SK-N-SH (cell line): ENCODE measurements at regions not wholly inside any gene's neighbourhood (a gene's known extent, or its start where the extent isn't known, plus 50 kb on each side); places are given as distances from the start of the nearest gene placed in this dataset.

Experiments
- CTCF ChIA-PET: fragments of 300-600, 350-600 bp; formaldehyde crosslinking; extraction: SDS; loops from one replicate; lab custom pipeline; 2021; lab: Yijun Ruan, JAX
- POLR2A ChIA-PET: fragments of 350-600 bp; sonication (Branson Sonifier 250); formaldehyde crosslinking; extraction: SDS; loops from one replicate; lab custom pipeline; 2020; ENCODE audit warnings: antibody characterized with exemption, inconsistent platforms; lab: Yijun Ruan, JAX
- DNase-seq: peaks from one replicate; pipeline ENCODE4 v3.0.0; 2012
- H2AFZ ChIP-seq: fragments of 200-600 bp; sonication (generic); 2 replicates; pipeline ENCODE4 v1.8.1; 2016; ENCODE audit warnings: antibody characterized with exemption, mild to moderate bottlenecking, low read depth
- H3F3A ChIP-seq: fragments of 200-600 bp; sonication (generic); replicated peaks from 2 replicates; pipeline ENCODE3; 2016; ENCODE audit warnings: antibody characterized with exemption, mild to moderate bottlenecking; ENCODE audit not compliant: insufficient read depth
- H3K27ac ChIP-seq, 2 experiments: fragments of 200-500 bp in 1 of 2; fragments of 200-600 bp in 1 of 2; sonication (Bioruptor generic) in 1 of 2; sonication (generic), shearing (Covaris generic) in 1 of 2; 2 replicates each; pipeline versions ENCODE4 v1.5.1 to v1.6.1; 2014 to 2016; ENCODE audit warnings: low read depth in 2 of 2, inconsistent platforms in 1 of 2, low read length in 1 of 2, mild to moderate bottlenecking in 1 of 2, mixed read lengths in 1 of 2
- H3K27me3 ChIP-seq: fragments of 200-600 bp; sonication (generic), shearing (Covaris generic); 2 replicates; pipeline ENCODE4 v1.6.1; 2016; ENCODE audit warnings: mixed run types; ENCODE audit not compliant: insufficient read depth
- H3K36me3 ChIP-seq, 2 experiments: fragments of 200-500 bp in 1 of 2; fragments of 200-600 bp in 1 of 2; sonication (Bioruptor generic) in 1 of 2; sonication (generic) in 1 of 2; replicated peaks in 1 of 2; 2 replicates each; pipeline versions ENCODE3 to v1.5.1; 2014 to 2016; ENCODE audit warnings: low read length in 1 of 2, mild to moderate bottlenecking in 1 of 2; ENCODE audit not compliant: insufficient read depth in 2 of 2, control insufficient read depth in 1 of 2
- H3K4me1 ChIP-seq, 2 experiments: fragments of 200-500 bp in 1 of 2; fragments of 200-600 bp in 1 of 2; sonication (Bioruptor generic) in 1 of 2; sonication (generic), shearing (Covaris generic) in 1 of 2; 2 replicates each; pipeline versions ENCODE4 v1.5.1 to v1.6.1; 2014 to 2016; ENCODE audit warnings: low read depth in 1 of 2, low read length in 1 of 2, mixed run types in 1 of 2; ENCODE audit not compliant: insufficient read depth in 2 of 2, control insufficient read depth in 1 of 2
- H3K4me2 ChIP-seq: fragments of 200-600 bp; sonication (generic), shearing (Covaris generic); 2 replicates; pipeline ENCODE4 v1.6.1; 2017; ENCODE audit warnings: mixed run types
- H3K4me3 ChIP-seq, 2 experiments: fragments of 200-500 bp in 1 of 2; fragments of 200-600 bp in 1 of 2; sonication (Bioruptor generic) in 1 of 2; sonication (generic), shearing (Covaris generic) in 1 of 2; 2 replicates each; pipeline versions ENCODE4 v1.5.1 to v1.8.1; 2014 to 2016; ENCODE audit warnings: low read depth in 2 of 2, inconsistent platforms in 1 of 2, low read length in 1 of 2, mild to moderate bottlenecking in 1 of 2, mixed read lengths in 1 of 2, moderate library complexity in 1 of 2
- H3K79me2 ChIP-seq: fragments of 200-600 bp; sonication (generic); 2 replicates; pipeline ENCODE4 v1.8.1; 2017; ENCODE audit warnings: mild to moderate bottlenecking; ENCODE audit not compliant: insufficient read depth
- H3K9ac ChIP-seq: fragments of 200-600 bp; sonication (generic); 2 replicates; pipeline ENCODE4 v1.6.1; 2017; ENCODE audit warnings: mixed run types
- H3K9me2 ChIP-seq: fragments of 200-600 bp; sonication (generic); 2 replicates; pipeline ENCODE4 v1.6.1; 2017; ENCODE audit warnings: mixed run types
- H3K9me3 ChIP-seq: fragments of 200-600 bp; sonication (generic); 2 replicates; pipeline ENCODE4 v1.6.1; 2017; ENCODE audit warnings: mixed run types, mild to moderate bottlenecking, moderate library complexity
- H4K20me1 ChIP-seq: fragments of 200-600 bp; sonication (generic); 2 replicates; pipeline ENCODE4 v1.6.1; 2017; ENCODE audit warnings: mild to moderate bottlenecking, mixed run types; ENCODE audit not compliant: insufficient read depth
- CHD2 ChIP-seq: fragments of 150-350 bp; IDR thresholded peaks from 2 replicates; pipeline ENCODE4 v1.6.1; 2018; ENCODE audit warnings: low read length; ENCODE audit not compliant: partially characterized antibody
- EP300 ChIP-seq, 2 experiments: IDR thresholded peaks; 2 replicates each; pipeline versions ENCODE4 v1.4.0 to v1.6.1; 2012; ENCODE audit warnings: borderline replicate concordance in 1 of 2, low read depth in 1 of 2, low read length in 1 of 2
- FOSL2 ChIP-seq: IDR thresholded peaks from 2 replicates; pipeline ENCODE4 v1.4.0; 2012; ENCODE audit warnings: low read depth, mild to moderate bottlenecking, moderate library complexity, borderline replicate concordance
- FOXJ3 ChIP-seq: sonication (generic); formaldehyde crosslinking; IDR thresholded peaks from 2 replicates; pipeline ENCODE4 v1.5.1; 2020; ENCODE audit warnings: mild to moderate bottlenecking, missing genetic modification reagents
- GABPA ChIP-seq: IDR thresholded peaks from 2 replicates; pipeline ENCODE4 v1.4.0; 2012; ENCODE audit warnings: low read depth, mild to moderate bottlenecking
- GATA2 ChIP-seq: sonication (generic); formaldehyde crosslinking; IDR thresholded peaks from 2 replicates; pipeline ENCODE4 v1.5.0; 2020; ENCODE audit warnings: mild to moderate bottlenecking, missing genetic modification reagents
- MEF2A ChIP-seq: IDR thresholded peaks from 2 replicates; pipeline ENCODE4 v1.4.0; 2012; ENCODE audit warnings: low read depth, borderline replicate concordance
- MXI1 ChIP-seq: IDR thresholded peaks from 2 replicates; pipeline ENCODE4 v1.6.1; 2012; ENCODE audit warnings: mild to moderate bottlenecking, low read depth, low read length, improper control_type of control experiment
- NFIC ChIP-seq: IDR thresholded peaks from 2 replicates; pipeline ENCODE4 v1.4.0; 2012; ENCODE audit warnings: borderline replicate concordance
- NRF1 ChIP-seq: IDR thresholded peaks from 2 replicates; pipeline ENCODE4 v1.6.1; 2012; ENCODE audit warnings: low read depth, mild to moderate bottlenecking, low read length
- RAD21 ChIP-seq: IDR thresholded peaks from 2 replicates; pipeline ENCODE4 v1.6.1; 2012; ENCODE audit warnings: mild to moderate bottlenecking, low read length
- RCOR1 ChIP-seq: fragments of 150-350 bp; IDR thresholded peaks from 2 replicates; pipeline ENCODE4 v1.6.1; 2017; ENCODE audit warnings: antibody characterized with exemption, low read length
- RFX5 ChIP-seq: IDR thresholded peaks from 2 replicates; pipeline ENCODE4 v1.6.1; 2012; ENCODE audit warnings: mild to moderate bottlenecking, improper control_type of control experiment, low read length
- RXRA ChIP-seq: IDR thresholded peaks from 2 replicates; pipeline ENCODE4 v1.4.0; 2012; ENCODE audit warnings: low read depth, mild to moderate bottlenecking, borderline replicate concordance
- SIN3A ChIP-seq: IDR thresholded peaks from 2 replicates; pipeline ENCODE4 v1.6.1; 2012; ENCODE audit warnings: low read depth, mild to moderate bottlenecking, low read length, moderate library complexity, borderline replicate concordance
- SMC3 ChIP-seq: IDR thresholded peaks from 2 replicates; pipeline ENCODE4 v1.6.1; 2012; ENCODE audit warnings: low read depth, low read length, improper control_type of control experiment
- TAF1 ChIP-seq: IDR thresholded peaks from 2 replicates; pipeline ENCODE4 v1.6.1; 2012; ENCODE audit warnings: low read depth, mild to moderate bottlenecking, low read length, moderate library complexity, borderline replicate concordance
- TCF12 ChIP-seq: IDR thresholded peaks from 2 replicates; pipeline ENCODE4 v1.4.0; 2012
- TEAD4 ChIP-seq: IDR thresholded peaks from 2 replicates; pipeline ENCODE4 v1.4.0; 2012; ENCODE audit warnings: mild to moderate bottlenecking, borderline replicate concordance; ENCODE audit not compliant: insufficient read depth
- YY1 ChIP-seq: IDR thresholded peaks from 2 replicates; pipeline ENCODE4 v1.4.0; 2012; ENCODE audit warnings: low read depth, mild to moderate bottlenecking
- WGBS: methylation state at CpG from one replicate; pipeline ENCODE4 v1.1.6; 2017; ENCODE audit warnings: low lambda C conversion rate; 5-methylcytosine and 5-hydroxymethylcytosine counted together
- TF ChIP-seq, protein P1 (sequence below): IDR thresholded peaks from 2 replicates; pipeline ENCODE4 v1.4.0; 2012; ENCODE audit warnings: low read depth
- TF ChIP-seq, protein P2 (sequence below): IDR thresholded peaks from 2 replicates; pipeline ENCODE4; 2012
- TF ChIP-seq, protein P3 (sequence below): fragments of 200-600 bp; sonication (generic); IDR thresholded peaks from 2 replicates; pipeline ENCODE4 v1.6.1; 2017; ENCODE audit warnings: antibody characterized with exemption, mild to moderate bottlenecking, moderate library complexity

DNA sequence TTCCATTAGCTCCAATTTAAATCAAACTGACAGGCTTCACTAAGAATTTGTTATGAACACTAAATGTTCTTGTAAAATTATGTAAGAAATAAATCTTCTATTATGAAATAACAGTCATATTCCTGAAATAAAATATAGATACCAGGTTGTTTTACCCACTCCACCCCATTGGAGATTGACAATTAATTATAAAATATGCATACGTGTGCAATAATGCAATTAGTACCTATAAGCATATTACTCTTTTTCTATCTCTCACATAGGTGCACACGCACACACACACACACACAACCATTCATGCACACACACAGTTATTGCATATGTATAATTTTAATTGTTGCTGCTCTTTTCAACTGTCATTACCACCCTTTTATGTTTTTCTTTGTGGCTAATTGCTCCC is 395.7 kb downstream of the SLITRK5 start:
- H3K36me3 ChIP-seq: no peaks in the 10 kb centered on the region
- no peaks in the 10 kb centered on the region for H3K9me2 ChIP-seq
- no peak overlapping the region for H3K27ac ChIP-seq
- no peak overlapping the region for H2AFZ ChIP-seq
- 31% methylated on average over 2 of the region's 2 CpGs for WGBS
- ChIA-PET CTCF (no interaction called here), POLR2A (no interaction called here)
- H3K27me3 ChIP-seq: no peaks in the 10 kb centered on the region
- no peaks in the 10 kb centered on the region for H3K9me3 ChIP-seq
- no peak for TF ChIP-seq SMC3
- no peak for TF ChIP-seq TCF12
- TF ChIP-seq, protein P1, sequence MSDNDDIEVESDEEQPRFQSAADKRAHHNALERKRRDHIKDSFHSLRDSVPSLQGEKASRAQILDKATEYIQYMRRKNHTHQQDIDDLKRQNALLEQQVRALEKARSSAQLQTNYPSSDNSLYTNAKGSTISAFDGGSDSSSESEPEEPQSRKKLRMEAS: no peak
- TF ChIP-seq RFX5: no peak
- TF ChIP-seq EP300 (IDR thresholded peaks at IDR 0.05; ENCODE audit: borderline replicate concordance in 1 of 2, low read depth in 1 of 2, low read length in 1 of 2): no peak
- TF ChIP-seq FOSL2: no peak
- no peak for TF ChIP-seq NRF1
- TF ChIP-seq MXI1: no peak
- TF ChIP-seq GATA2: no peak
- TF ChIP-seq, protein P2, sequence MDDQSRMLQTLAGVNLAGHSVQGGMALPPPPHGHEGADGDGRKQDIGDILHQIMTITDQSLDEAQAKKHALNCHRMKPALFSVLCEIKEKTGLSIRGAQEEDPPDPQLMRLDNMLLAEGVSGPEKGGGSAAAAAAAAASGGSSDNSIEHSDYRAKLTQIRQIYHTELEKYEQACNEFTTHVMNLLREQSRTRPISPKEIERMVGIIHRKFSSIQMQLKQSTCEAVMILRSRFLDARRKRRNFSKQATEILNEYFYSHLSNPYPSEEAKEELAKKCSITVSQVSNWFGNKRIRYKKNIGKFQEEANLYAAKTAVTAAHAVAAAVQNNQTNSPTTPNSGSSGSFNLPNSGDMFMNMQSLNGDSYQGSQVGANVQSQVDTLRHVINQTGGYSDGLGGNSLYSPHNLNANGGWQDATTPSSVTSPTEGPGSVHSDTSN: no peak
- no peak for TF ChIP-seq TEAD4
- TF ChIP-seq SIN3A: no peak
- TF ChIP-seq RCOR1: no peak
- TF ChIP-seq GABPA: no peak
- H4K20me1 ChIP-seq: no peaks in the 10 kb centered on the region
- H3K79me2 ChIP-seq: no peaks in the 10 kb centered on the region
- no peak overlapping the region for H3K4me3 ChIP-seq
- H3K9ac ChIP-seq: no peak overlapping the region
- no peak for DNase-seq
- H3F3A ChIP-seq: no peaks in the 10 kb centered on the region
- H3K4me1 ChIP-seq: no peaks in the 10 kb centered on the region; a peak in 1 of 4 replicates
- H3K4me2 ChIP-seq: no peak overlapping the region

DNA sequence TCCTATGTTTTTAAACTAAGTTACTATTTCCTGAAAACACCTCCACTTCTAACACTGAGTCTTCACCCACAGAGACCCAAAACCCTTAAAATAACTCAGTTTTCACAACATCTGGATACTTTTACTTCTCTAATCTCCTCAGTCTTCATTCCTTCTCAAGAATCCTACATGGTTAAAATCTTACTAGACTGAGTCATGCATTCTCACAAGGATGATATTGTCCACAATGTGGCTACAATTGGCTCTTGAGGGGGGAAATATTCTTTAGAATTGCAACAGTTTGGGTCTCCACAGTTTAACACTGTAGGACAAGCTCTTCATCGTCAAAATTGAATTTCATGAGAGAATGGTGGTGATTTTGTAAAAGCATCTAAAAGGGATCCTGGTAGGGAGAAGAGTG is 397.1 kb downstream of the SLITRK5 start:
- Histone ChIP-seq H3K4me2 (no peak overlapping the region), H4K20me1 (no peaks in the 10 kb centered on the region), H3K4me3 (no peak overlapping the region), H3K27ac (no peak overlapping the region), H3K36me3 (no peaks in the 10 kb centered on the region), H2AFZ (no peak overlapping the region), H3K4me1 (no peaks in the 10 kb centered on the region; a peak in 1 of 4 replicates), H3K9me2 (no peaks in the 10 kb centered on the region), H3K79me2 (no peaks in the 10 kb centered on the region), H3K9me3 (no peaks in the 10 kb centered on the region), H3K27me3 (no peaks in the 10 kb centered on the region), H3K9ac (no peak overlapping the region), H3F3A (no peaks in the 10 kb centered on the region)
- CTCF ChIA-PET: interaction anchor here (0.6 to 1.5 kb wide), 5 partner anchors 9 to 1627 kb away, joined by 3 to 4 read pairs (median 3); no protein-coding TSS in a partner anchor
- WGBS: 67% methylated on average over 1 of the region's 1 CpG
- DNase-seq: no peak
- POLR2A ChIA-PET: no interaction called here
- TF ChIP-seq YY1: no peak
- no peak for TF ChIP-seq TCF12
- TF ChIP-seq, protein P3, sequence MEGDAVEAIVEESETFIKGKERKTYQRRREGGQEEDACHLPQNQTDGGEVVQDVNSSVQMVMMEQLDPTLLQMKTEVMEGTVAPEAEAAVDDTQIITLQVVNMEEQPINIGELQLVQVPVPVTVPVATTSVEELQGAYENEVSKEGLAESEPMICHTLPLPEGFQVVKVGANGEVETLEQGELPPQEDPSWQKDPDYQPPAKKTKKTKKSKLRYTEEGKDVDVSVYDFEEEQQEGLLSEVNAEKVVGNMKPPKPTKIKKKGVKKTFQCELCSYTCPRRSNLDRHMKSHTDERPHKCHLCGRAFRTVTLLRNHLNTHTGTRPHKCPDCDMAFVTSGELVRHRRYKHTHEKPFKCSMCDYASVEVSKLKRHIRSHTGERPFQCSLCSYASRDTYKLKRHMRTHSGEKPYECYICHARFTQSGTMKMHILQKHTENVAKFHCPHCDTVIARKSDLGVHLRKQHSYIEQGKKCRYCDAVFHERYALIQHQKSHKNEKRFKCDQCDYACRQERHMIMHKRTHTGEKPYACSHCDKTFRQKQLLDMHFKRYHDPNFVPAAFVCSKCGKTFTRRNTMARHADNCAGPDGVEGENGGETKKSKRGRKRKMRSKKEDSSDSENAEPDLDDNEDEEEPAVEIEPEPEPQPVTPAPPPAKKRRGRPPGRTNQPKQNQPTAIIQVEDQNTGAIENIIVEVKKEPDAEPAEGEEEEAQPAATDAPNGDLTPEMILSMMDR: no peak
- TF ChIP-seq TAF1: no peak
- TF ChIP-seq CHD2: no peak
- no peak for TF ChIP-seq MEF2A
- TF ChIP-seq MXI1: no peak
- TF ChIP-seq RAD21: no peak
- TF ChIP-seq NRF1: no peak
- no peak for TF ChIP-seq RCOR1
- TF ChIP-seq FOXJ3 (CRISPR knock-in tag): no peak
- TF ChIP-seq, protein P2: no peak
- no peak for TF ChIP-seq FOSL2
- TF ChIP-seq, protein P1: no peak
- TF ChIP-seq NFIC: no peak
- no peak for TF ChIP-seq RXRA
- TF ChIP-seq GABPA: no peak
